ENCODE measurements at regions not wholly inside any gene's neighbourhood (a gene's known extent, or its start where the extent isn't known, plus 50 kb on each side); places are given as distances from the start of the nearest gene placed in this dataset.

DNA sequence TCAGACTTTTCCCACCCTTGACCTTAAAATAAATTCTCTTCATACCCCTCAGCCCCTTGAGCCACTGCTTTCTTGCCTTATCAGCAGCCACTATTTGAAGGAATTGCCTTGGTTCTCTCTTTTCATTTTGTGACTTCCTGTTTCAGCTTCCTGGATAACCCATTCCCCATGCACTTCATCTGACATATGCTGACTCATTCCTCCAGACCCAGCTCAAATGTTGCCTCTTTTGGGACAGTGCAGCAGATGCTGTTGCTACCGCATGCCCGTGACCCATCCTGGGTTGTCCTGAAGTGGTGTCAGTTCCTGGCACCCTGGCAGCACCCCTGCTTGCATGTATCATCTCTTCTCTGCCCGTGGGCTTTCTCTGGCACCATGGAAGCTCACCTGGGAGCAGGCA is 496.1 kb downstream of the PTPRU start:
- Mint-ChIP-seq H3K36me3 (no peaks in the 10 kb centered on the region), H3K9me3 (no peaks in the 10 kb centered on the region), H3K27ac (no peak overlapping the region), H3K4me3 (no peak overlapping the region), H3K27me3 (peaks cover 9 to 20% of the 10 kb centered on the region in 2 donors), H3K4me1 (no peaks in the 10 kb centered on the region)
- ATAC-seq (replicated peaks) (no peak), DNase-seq (no peak)

- Mint-ChIP-seq H3K4me3 (no peak overlapping the region), H3K9me3 (no peaks in the 10 kb centered on the region), H3K27me3 (peaks cover 19 to 22% of the 10 kb centered on the region in 2 donors), H3K36me3 (no peaks in the 10 kb centered on the region), H3K27ac (no peak overlapping the region), H3K4me1 (no peaks in the 10 kb centered on the region)
- ATAC-seq (replicated peaks) (no peak), DNase-seq (no peak)
Measured at GRCh38 chr1:29730623-29731022, 494.3 kb downstream of the PTPRU start.

GRCh38 chr1:29729281-29729680 is 493.0 kb downstream of the PTPRU start:
- no peaks in the 10 kb centered on the region for H3K4me1 Mint-ChIP-seq
- H3K4me3 Mint-ChIP-seq: no peak overlapping the region
- no peak for ATAC-seq (replicated peaks)
- H3K9me3 Mint-ChIP-seq: no peaks in the 10 kb centered on the region
- peaks cover 18 to 19% of the 10 kb centered on the region in 2 donors for H3K27me3 Mint-ChIP-seq
- no peaks in the 10 kb centered on the region for H3K36me3 Mint-ChIP-seq
- DNase-seq: no peak
- H3K27ac Mint-ChIP-seq: no peak overlapping the region

GRCh38 chr1:29728703-29729102 is 492.4 kb downstream of the PTPRU start:
- peaks cover 0 to 3% of the 10 kb centered on the region in 2 donors for H3K36me3 Mint-ChIP-seq
- ATAC-seq (replicated peaks): no peak
- H3K27ac Mint-ChIP-seq: no peak overlapping the region
- H3K4me3 Mint-ChIP-seq: no peak overlapping the region
- H3K9me3 Mint-ChIP-seq: peaks cover 3 to 4% of the 10 kb centered on the region in 2 donors
- no peak for DNase-seq
- peaks cover 18 to 19% of the 10 kb centered on the region in 2 donors for H3K27me3 Mint-ChIP-seq
- H3K4me1 Mint-ChIP-seq: no peaks in the 10 kb centered on the region

DNA sequence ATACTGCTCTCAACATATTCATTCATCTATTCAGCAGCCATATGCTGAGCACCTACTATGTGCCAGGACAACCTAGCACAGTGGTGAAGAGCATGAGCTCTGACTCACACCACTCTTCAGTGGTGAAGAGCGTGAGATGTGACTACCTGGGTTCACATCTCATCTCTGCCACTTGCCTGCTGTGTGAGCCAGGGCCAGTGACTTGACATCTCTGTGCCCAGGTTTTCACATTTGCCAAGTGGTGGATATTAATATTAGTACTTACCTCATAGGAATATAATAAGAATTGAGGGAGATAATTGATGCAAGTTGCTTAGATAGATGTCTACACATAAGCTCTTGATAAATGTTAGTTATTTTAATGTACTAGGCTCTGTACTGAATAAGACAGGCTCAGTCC is 488.9 kb downstream of the PTPRU start:
- no peak overlapping the region for H3K27ac Mint-ChIP-seq
- peaks cover 18 to 22% of the 10 kb centered on the region in 2 donors for H3K27me3 Mint-ChIP-seq
- H3K4me3 Mint-ChIP-seq: no peak overlapping the region
- peaks cover 0 to 5% of the 10 kb centered on the region in 2 donors for H3K36me3 Mint-ChIP-seq
- peaks cover 13 to 16% of the 10 kb centered on the region in 2 donors for H3K9me3 Mint-ChIP-seq
- no peak for ATAC-seq (replicated peaks)
- no peak for DNase-seq
- no peaks in the 10 kb centered on the region for H3K4me1 Mint-ChIP-seq

DNA sequence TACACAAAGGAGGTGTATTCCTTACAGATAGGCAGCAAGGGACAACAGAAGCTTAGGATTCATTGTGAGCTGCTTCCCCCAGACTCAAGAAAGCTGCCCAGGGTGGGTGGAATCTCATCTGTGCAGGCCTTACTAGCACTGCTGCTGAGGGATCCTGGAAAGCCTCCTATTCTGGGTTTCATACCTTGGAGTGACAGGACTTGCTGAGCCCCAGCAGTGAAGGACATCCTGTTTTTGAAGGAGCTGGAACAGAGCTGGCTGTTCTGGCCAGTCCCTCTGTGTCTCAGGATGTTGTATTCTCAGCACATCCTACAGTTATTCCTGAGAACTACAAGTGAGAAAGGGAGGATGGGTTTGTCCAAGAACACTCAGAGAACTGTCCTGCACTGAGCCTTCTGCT is 486.3 kb downstream of the PTPRU start:
- no peak overlapping the region for H3K4me3 Mint-ChIP-seq
- ATAC-seq (replicated peaks) (no peak), DNase-seq (no peak)
- no peaks in the 10 kb centered on the region for H3K4me1 Mint-ChIP-seq
- H3K27ac Mint-ChIP-seq: no peak overlapping the region
- H3K9me3 Mint-ChIP-seq: peaks cover 23% of the 10 kb centered on the region in 2 donors
- peaks cover 2 to 5% of the 10 kb centered on the region in 2 donors for H3K36me3 Mint-ChIP-seq
- peaks cover 25 to 40% of the 10 kb centered on the region in 2 donors for H3K27me3 Mint-ChIP-seq

DNA sequence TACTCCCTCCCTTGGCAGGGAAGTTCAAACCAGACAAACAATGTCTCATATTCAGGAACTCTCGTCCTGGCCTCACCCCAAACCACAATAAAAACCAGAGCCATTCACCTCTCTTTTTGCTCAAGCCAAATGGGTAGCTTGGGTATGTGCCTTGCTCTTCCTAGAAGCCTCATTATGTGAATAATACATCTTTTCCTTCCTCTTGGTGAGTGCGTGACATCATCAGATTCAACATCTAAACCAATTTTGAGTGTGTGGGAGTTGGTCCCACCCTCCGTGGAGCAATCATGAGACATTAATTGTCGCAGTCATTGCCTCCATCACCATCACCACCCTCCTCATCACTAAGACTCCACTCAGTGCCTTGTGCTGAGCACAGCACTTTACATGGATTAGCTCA is 482.9 kb downstream of the PTPRU start:
- no peak overlapping the region for H3K4me3 Mint-ChIP-seq
- DNase-seq: no peak
- no peak overlapping the region for H3K27ac Mint-ChIP-seq
- peaks cover 23 to 29% of the 10 kb centered on the region in 2 donors for H3K9me3 Mint-ChIP-seq
- H3K36me3 Mint-ChIP-seq: peaks cover 2 to 5% of the 10 kb centered on the region in 2 donors
- ATAC-seq (replicated peaks): no peak
- H3K4me1 Mint-ChIP-seq: no peaks in the 10 kb centered on the region
- peaks cover 12 to 38% of the 10 kb centered on the region in 2 donors for H3K27me3 Mint-ChIP-seq

DNA sequence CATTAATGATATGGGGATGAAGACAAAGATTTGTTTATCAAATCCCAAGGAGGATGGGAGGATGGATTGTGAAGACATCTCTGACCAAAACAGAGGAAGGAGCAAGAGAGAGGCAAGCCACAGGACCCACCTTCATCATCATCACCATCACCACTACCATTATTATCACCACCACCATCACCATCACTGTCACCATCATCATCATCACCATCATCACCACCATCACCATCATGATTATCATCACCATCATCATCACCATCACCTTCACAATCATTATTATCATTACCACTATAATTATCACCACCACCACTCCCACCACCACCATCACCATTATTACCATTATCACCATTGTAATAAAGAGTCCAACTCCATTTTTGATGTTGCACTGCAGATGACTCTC is 482.5 kb downstream of the PTPRU start:
- no peak for DNase-seq
- Mint-ChIP-seq H3K4me3 (no peak overlapping the region), H3K36me3 (peaks cover 2 to 3% of the 10 kb centered on the region in 2 donors), H3K27me3 (peaks cover 12 to 38% of the 10 kb centered on the region in 2 donors), H3K4me1 (no peaks in the 10 kb centered on the region), H3K9me3 (peaks cover 20 to 27% of the 10 kb centered on the region in 2 donors), H3K27ac (no peak overlapping the region)
- no peak for ATAC-seq (replicated peaks)

GRCh38 chr1:29716306-29716705 is 480.0 kb downstream of the PTPRU start:
- Mint-ChIP-seq H3K4me3 (no peak overlapping the region), H3K27ac (no peak overlapping the region), H3K4me1 (peaks cover 0 to 2% of the 10 kb centered on the region in 2 donors), H3K27me3 (peaks cover 20 to 47% of the 10 kb centered on the region in 2 donors), H3K36me3 (peaks cover 0 to 2% of the 10 kb centered on the region in 2 donors), H3K9me3 (peaks cover 12 to 16% of the 10 kb centered on the region in 2 donors)
- DNase-seq (no peak), ATAC-seq (replicated peaks) (no peak)

DNA sequence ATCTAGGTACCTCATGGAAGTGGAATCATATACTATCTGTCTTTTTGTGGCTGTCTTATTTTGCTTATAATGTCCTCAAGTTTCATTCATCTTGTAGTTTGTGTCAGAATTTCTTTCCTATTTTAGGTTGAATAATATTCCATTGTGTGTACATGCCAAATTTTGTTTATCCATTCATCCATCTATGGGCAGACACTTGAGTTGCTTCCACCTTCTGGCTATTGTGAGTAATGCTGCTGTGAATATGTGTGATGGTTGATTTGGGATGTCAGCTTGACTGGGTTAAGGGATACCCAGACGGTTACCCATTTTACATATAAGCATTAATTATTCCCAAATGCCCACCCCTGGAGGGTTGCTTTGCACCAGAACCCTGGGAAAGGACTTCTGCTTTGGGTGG is 477.5 kb downstream of the PTPRU start:
- peaks cover 11 to 22% of the 10 kb centered on the region in 2 donors for H3K27me3 Mint-ChIP-seq
- no peak for DNase-seq
- peaks cover 3 to 11% of the 10 kb centered on the region in 2 donors for H3K9me3 Mint-ChIP-seq
- ATAC-seq (replicated peaks): no peak
- no peaks in the 10 kb centered on the region for H3K36me3 Mint-ChIP-seq
- H3K27ac Mint-ChIP-seq: no peak overlapping the region
- peaks cover 7% of the 10 kb centered on the region in 2 donors for H3K4me1 Mint-ChIP-seq
- H3K4me3 Mint-ChIP-seq: no peak overlapping the region

DNA sequence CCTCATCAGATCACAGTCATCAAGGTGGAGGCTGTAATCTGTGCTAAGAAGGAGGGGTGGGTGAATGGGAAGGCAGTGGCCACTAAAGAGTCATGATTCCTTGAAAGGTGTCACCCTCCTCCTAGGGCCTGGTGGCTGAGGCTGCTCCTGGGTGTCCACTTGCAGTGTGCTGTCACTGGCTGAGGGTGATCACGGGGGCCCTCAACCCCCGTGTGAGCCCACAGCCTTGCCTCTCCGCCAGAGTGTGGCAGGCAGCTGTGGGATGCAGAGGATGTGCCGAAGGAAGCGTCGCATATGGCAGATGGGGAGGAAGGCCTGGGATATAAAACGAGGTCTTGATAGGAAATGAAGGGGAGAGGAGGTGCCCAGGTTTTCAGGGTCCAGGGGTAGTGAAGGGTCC is 476.5 kb downstream of the PTPRU start:
- ATAC-seq (replicated peaks): no peak
- H3K27ac Mint-ChIP-seq: no peak overlapping the region

DNA sequence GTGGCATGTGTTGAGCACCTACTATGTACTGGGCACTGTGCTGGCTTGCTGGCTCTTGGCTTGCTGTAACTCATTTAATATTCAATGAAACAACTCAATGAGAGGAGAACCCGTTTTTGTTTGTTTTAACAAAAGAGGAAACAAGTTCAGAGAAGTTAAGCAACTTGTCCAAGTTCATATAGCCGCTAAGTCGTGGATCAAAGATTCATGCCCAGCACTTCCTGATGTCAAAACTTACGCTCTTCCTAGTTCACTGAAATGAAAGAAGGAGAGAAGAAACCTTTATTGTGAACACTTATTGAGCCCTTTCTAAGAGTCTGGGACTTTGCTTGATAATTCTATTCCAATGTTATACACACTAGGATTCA is 475.9 kb downstream of the PTPRU start:
- Mint-ChIP-seq H3K4me3 (no peak overlapping the region), H3K4me1 (peaks cover 7 to 13% of the 10 kb centered on the region in 2 donors), H3K9me3 (peaks cover 0 to 6% of the 10 kb centered on the region in 2 donors), H3K27ac (no peak overlapping the region), H3K27me3 (peaks cover 13 to 27% of the 10 kb centered on the region in 2 donors), H3K36me3 (no peaks in the 10 kb centered on the region)
- no peak for DNase-seq
- no peak for ATAC-seq (replicated peaks)

More for the DNA sequence above, 476.5 kb downstream of the PTPRU start:
- Mint-ChIP-seq H3K4me3 (no peak overlapping the region), H3K27me3 (peaks cover 12 to 26% of the 10 kb centered on the region in 2 donors), H3K36me3 (no peaks in the 10 kb centered on the region), H3K4me1 (peaks cover 7 to 13% of the 10 kb centered on the region in 2 donors), H3K9me3 (peaks cover 0 to 7% of the 10 kb centered on the region in 2 donors)
- no peak for DNase-seq

DNA sequence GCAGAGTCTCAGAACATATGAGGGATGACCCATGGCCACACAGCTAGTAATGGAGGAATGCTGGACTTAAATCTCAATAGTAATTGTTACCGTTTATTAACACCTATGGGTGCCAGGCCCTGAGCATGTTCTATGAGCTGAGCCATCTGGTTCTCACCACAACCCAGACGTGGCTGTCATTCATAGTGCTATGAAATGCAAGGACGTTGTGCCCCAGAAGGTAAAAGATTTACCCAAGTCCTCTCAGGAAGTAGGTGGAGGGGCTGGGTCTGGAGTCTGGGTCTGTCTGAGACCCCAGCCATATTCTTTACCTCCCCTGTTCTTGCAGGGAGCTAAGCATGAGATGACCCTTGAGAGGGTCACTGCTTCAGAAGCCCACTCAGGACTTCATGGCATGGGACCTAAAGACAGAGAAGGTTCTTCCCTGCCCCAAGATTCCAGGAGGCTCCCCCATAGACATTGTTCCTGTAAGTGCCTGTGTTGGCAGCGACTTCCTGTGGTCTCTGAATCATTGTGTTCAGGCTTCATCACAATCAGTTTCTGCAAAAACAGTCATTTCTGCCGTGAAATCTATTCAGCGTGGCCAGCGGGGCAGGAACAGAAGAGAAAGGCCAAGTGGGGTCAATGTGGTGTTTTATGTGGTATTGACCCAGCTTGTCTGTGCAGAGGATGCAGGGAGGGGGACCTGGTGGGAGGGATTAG is 475.4 kb downstream of the PTPRU start:
- Mint-ChIP-seq H3K27me3 (peaks cover 15 to 29% of the 10 kb centered on the region in 2 donors), H3K27ac (peak overlapping the region; percentile 32), H3K36me3 (no peaks in the 10 kb centered on the region), H3K4me3 (no peak overlapping the region), H3K9me3 (peaks cover 0 to 3% of the 10 kb centered on the region in 2 donors), H3K4me1 (peaks cover 8 to 15% of the 10 kb centered on the region in 2 donors)
- ATAC-seq (replicated peaks): peak; percentile 50 to 69
- DNase-seq: no peak

DNA sequence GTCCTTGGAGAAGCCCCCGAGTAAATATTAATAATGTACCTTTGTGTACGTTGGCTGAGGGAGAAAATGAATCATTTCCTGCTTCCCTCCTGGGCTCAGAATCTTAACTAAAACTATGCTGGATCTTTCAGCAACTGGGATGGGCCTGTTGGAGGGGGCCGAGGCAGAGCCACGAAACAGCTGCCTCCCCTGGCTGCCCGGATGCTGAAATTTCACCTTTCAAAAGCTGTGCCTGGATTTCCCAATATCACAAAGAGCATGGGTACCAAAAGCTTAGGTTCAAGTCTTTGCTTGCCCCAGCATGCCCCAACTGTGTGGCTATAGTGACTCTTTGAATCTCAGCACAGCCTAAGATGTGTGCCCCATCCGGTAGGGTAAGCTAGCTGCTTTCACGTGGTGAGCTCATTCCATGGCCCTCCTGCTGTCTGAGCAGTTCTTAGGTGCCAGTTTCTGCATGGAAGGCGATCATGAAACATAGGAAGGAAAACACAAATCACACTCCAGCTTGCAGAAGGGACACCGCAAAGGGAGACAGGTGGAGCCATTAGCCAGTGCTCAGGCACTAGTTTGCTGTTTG is 473.5 kb downstream of the PTPRU start:
- ATAC-seq (replicated peaks): no peak
- Mint-ChIP-seq H3K4me3 (no peak overlapping the region), H3K9me3 (no peaks in the 10 kb centered on the region), H3K27ac (peak overlapping the region; percentile 59), H3K27me3 (peaks cover 34 to 42% of the 10 kb centered on the region in 2 donors), H3K4me1 (peaks cover 9 to 19% of the 10 kb centered on the region in 2 donors), H3K36me3 (no peaks in the 10 kb centered on the region)
- no peak for DNase-seq
